GM18505 (cell line): ENCODE measurements at regions not wholly inside any gene's neighbourhood (a gene's known extent, or its start where the extent isn't known, plus 50 kb on each side); places are given as distances from the start of the nearest gene placed in this dataset.

Source experiments
- ATAC-seq: cut with Tn5 transposase; IDR thresholded peaks from one replicate; pipeline ENCODE4 v1.9.1; 2021; ENCODE audit not compliant: unreplicated experiment
- POLR2A ChIP-seq: IDR thresholded peaks from 4 replicates; pipeline ENCODE4 v1.6.1; 2011; ENCODE audit warnings: borderline replicate concordance; ENCODE audit not compliant: insufficient read depth, insufficient read length; ENCODE audit errors: extremely low read depth

- TF ChIP-seq POLR2A, result no peak
- ATAC-seq, result peak; percentile 92
These were observed 85.2 kb upstream of the ARHGAP20 start for GRCh38 chr11:110797453-110797852.

- ATAC-seq, result no peak
- no peak for TF ChIP-seq POLR2A
These were observed 82.9 kb upstream of the ARHGAP20 start for GRCh38 chr11:110795112-110795624.

DNA sequence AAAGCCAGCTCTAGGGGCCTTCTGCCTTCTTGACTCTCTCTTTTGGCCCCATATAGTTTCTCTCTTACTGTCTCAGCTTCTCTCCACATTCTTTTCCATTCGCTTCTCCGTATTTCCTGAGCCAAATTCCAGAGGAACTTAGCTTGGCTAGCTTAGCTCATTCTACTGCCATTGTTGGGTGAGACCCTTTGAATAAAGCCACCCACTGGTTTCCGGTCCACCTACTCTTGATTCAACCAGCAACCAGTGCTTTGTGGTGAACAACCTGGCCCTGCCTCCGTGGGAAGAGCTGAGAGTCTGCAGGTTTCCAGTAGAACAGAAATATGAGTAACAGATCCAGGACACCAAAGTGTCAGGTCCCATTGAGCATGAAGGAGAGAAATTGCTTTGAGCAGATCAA is 81.3 kb upstream of the ARHGAP20 start:
- TF ChIP-seq POLR2A, result no peak
- no peak for ATAC-seq

DNA sequence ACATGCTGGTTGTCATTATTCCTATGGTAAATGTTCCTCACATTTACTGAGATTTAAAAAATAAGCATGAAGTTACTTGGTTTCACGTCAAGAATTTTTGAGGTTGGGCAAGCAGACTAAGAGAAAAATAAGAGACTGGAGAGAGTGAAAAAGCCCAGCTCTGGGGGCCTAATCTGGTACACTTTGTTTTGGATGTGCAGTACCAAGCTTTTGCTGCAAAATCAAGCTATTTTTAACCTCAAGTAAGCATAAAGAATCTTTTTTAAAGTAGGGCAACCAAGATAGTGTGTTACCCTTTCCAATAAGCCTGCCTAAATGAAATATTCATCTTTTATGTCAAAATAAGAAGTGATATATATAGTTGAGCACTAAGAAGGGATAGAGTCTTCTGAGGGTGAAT is 79.4 kb upstream of the ARHGAP20 start:
- TF ChIP-seq POLR2A, result no peak
- ATAC-seq, result no peak

GRCh38 chr11:110787680-110788079 is 75.4 kb upstream of the ARHGAP20 start:
- ATAC-seq, result no peak
- TF ChIP-seq POLR2A, result no peak

- TF ChIP-seq POLR2A, result no peak
- ATAC-seq, result no peak
These were observed 74.1 kb upstream of the ARHGAP20 start for GRCh38 chr11:110786226-110786902.

GRCh38 chr11:110785398-110785797 is 73.2 kb upstream of the ARHGAP20 start:
- no peak for TF ChIP-seq POLR2A
- ATAC-seq, result no peak

- no peak for TF ChIP-seq POLR2A
- no peak for ATAC-seq
These were observed 70.4 kb upstream of the ARHGAP20 start for GRCh38 chr11:110782616-110783015.

DNA sequence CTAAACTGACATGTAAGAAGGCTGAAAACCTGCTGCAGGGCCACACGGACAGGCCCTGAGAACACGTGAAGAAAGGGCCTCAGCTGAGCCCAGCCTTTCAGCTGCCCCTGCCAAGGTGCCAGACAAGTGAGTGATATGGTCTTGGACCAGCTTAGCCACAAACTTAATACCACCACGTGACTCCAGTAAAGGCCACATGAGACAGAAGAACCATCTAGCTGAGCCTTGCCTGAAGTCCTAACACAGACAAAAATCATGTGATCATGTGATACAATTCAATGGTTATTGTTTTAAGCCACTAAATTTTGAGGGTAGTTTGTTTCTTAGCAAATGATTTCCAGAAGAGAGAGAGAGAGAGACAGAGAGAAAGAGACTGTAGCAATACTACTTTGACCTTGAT is 66.9 kb upstream of the ARHGAP20 start:
- TF ChIP-seq POLR2A, result no peak
- no peak for ATAC-seq

DNA sequence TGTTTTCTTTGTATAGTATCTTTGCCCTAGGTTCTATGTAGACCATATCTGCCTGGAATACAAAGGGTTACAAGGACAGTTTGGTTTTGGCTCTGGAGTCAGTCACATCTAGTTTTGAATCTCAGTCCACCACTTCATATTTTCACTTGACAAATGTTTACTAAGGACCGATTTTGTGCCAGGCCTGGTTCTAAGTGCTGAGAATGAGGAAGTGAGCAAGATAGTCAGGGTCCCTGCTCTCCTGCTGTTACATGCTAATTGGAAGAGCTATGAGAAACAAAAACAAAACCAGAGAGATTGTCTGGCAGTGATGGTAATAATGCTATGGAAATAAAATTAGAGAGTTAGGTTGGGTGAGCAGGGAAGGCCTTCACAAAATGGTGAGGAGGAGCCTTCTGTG is 66.1 kb upstream of the ARHGAP20 start:
- no peak for TF ChIP-seq POLR2A
- ATAC-seq, result peak; percentile 68

DNA sequence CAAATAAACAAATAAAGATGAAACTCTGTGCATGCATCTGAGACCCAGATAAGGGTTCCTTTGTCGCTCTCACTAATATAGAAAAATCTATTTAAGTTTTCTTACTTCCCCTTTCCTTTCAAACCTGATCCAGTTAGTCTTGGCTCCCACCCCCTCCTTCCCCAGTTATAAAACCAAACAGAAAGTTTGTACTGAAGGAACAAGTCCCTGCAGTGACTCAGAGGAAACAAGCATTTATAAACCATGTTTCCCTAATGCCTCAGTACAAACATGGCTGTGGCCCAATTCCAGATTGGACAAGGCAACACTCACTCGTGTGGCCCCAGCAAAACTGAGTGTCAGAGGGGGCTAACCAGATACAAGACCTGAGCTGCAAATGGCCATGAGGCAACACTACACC is 65.5 kb upstream of the ARHGAP20 start:
- no peak for TF ChIP-seq POLR2A
- peak; percentile 63 for ATAC-seq

DNA sequence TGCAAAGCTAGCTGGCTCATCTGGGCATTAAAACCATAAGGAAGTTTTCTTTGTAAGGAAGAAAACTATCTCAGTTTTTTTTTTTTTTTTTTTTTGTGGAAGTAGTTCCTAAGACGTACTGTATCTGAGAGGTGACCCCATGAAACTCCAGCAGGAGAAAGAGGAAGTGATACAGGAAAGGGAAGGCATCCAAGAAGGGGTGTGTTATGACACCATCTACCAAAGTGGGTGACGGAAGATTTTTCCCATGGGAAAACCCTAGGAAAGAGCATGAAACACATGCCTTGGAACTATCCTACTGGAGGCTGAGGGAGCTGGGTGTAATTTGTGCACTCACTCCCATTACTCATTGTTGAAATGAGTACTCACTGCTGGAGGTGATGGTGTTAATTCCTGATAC is 63.8 kb upstream of the ARHGAP20 start:
- TF ChIP-seq POLR2A, result no peak
- ATAC-seq, result no peak

DNA sequence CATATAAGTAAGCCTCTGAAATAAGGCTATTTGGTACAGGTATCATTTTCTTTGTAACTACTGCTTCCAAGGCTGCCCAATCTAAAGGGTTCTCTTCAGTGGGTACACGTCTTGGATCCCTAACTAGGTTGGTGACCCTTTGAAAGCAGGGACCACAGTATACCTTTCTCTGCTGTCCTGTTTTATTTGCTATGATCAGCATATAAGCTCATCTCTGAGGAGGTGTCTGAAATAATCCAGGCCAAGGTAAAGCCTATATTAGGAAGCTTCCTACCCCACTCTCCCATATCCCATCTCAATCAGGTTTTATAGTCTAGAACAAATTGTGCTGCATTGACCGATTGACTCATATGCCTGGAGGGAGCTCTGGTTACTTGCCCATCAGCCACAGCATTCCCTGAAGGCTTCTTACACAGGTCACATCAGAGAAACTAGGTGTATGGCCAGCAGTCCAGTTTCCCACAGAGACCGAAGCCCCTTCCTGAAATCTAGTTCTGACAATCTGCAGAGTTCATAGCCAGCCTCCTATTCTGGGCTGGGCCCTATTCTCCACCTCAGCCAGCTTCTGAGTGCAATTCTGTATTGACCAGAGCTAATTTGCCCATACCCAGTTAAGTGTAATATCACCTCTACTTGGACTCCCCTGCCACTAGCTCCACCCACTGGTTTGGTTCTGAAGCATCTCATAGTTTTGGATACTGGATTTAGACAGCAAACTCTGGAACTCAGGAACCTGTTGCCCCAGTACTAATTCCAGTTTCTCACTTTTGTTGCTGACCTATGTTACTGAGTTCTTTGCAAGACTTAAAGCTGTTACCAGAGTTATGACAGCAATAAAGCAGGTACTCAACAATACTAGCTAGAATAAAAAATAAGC is 62.1 kb upstream of the ARHGAP20 start:
- no peak for TF ChIP-seq POLR2A
- ATAC-seq, result no peak

DNA sequence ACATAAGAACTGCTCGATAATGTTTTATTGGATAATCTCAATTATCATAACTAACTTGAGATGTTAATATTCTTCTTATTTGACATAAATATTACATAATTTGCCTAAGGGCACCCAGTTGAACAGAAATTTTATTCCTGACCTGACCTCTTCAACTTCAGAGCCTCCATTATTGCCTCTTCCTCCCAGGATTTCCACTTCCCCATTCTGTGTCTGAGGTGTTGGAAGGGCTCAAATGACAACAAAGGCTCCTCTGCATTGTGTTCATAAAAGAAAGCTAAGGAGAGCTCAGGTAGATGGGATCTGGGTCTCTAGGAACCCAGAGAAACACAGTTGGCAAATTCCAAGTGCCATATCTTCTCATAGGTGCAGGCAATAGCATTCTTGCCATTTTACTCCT is 61.2 kb upstream of the ARHGAP20 start:
- TF ChIP-seq POLR2A, result no peak
- ATAC-seq, result no peak
